Spleen (tissue), 11 donors: ENCODE measurements at regions not wholly inside any gene's neighbourhood (a gene's known extent, or its start where the extent isn't known, plus 50 kb on each side); places are given as distances from the start of the nearest gene placed in this dataset.

ENCODE experiments used
- DNase-seq: peaks from one replicate; pipeline ENCODE4 v3.0.0-alpha.2; 2020
- H3K27ac ChIP-seq, 8 donors: fragments of 200-600 bp; sonication (generic) in 7 of 8; 1 replicate in 4 of 8; 2 replicates in 4 of 8; pipeline versions ENCODE4 v1.5.0 to v1.8.0; 2016 to 2021; ENCODE audit warnings: inconsistent platforms in 4 of 8, mild to moderate bottlenecking in 4 of 8, moderate library complexity in 1 of 8
- H3K27me3 ChIP-seq, 7 donors: fragments of 200-600 bp; sonication (generic) in 6 of 7; replicated peaks in 1 of 7; 1 replicate in 4 of 7; 2 replicates in 3 of 7; pipeline versions ENCODE4 v1.5.0 to v1.8.0; 2016 to 2021; ENCODE audit warnings: inconsistent platforms in 3 of 7, mild to moderate bottlenecking in 1 of 7
- H3K36me3 ChIP-seq, 6 donors: fragments of 200-600 bp; sonication (generic) in 5 of 6; 1 replicate in 4 of 6; 2 replicates in 2 of 6; pipeline versions ENCODE4 v1.5.0 to v1.8.0; 2016 to 2021; ENCODE audit warnings: inconsistent platforms in 2 of 6
- H3K4me1 ChIP-seq, 6 donors: fragments of 200-600 bp; sonication (generic) in 5 of 6; 1 replicate in 3 of 6; 2 replicates in 3 of 6; pipeline versions ENCODE4 v1.5.0 to v1.8.0; 2016 to 2021; ENCODE audit warnings: inconsistent platforms in 3 of 6
- H3K4me3 ChIP-seq, 8 donors: fragments of 200-600 bp; sonication (generic) in 7 of 8; 1 replicate in 4 of 8; 2 replicates in 4 of 8; pipeline versions ENCODE4 v1.5.0 to v1.8.0; 2016 to 2021; ENCODE audit warnings: inconsistent platforms in 4 of 8, mild to moderate bottlenecking in 4 of 8, moderate library complexity in 2 of 8
- H3K9me3 ChIP-seq, 8 donors: fragments of 200-600 bp; sonication (generic) in 7 of 8; 1 replicate in 4 of 8; 2 replicates in 4 of 8; pipeline versions ENCODE4 v1.5.0 to v1.8.0; 2016 to 2021; ENCODE audit warnings: inconsistent platforms in 4 of 8
- CTCF ChIP-seq, 11 experiments: fragments of 200-600 bp in 7 of 11; fragments of 450-650 bp in 4 of 11; sonication (generic) in 4 of 11; IDR thresholded peaks in 8 of 11; conservative IDR thresholded peaks in 3 of 11; 1 replicate in 7 of 11; 2 replicates in 4 of 11; pipeline versions ENCODE4 v1.4.0 to v1.8.0; 2016 to 2021; ENCODE audit warnings: antibody characterized with exemption in 11 of 11, inconsistent platforms in 4 of 11, mild to moderate bottlenecking in 1 of 11
- POLR2A ChIP-seq, 3 donors: fragments of 450-650 bp; IDR thresholded peaks; one replicate each; pipeline ENCODE4 v1.5.1; 2017; ENCODE audit warnings: antibody characterized with exemption in 3 of 3, mild to moderate bottlenecking in 1 of 3
- POLR2AphosphoS5 ChIP-seq, 3 donors: sonication (generic); formaldehyde crosslinking; IDR thresholded peaks; one replicate each; pipeline ENCODE4 v1.5.1; 2017; ENCODE audit warnings: antibody characterized with exemption in 3 of 3
- WGBS, 5 donors: extraction: QIAGEN DNeasy Blood & Tissue Kit in 3 of 5; methylation state at CpG; one replicate each; pipeline versions ENCODE4 v1.1.5 to v1.1.7; 2013 to 2018; 5-methylcytosine and 5-hydroxymethylcytosine counted together
- intact Hi-C: fragments of 100-400 bp; cut with DNase I; formaldehyde crosslinking; loops from one replicate; pipeline ENCODE4 v1.15.0; 2023; ENCODE audit warnings: low total_unique reads
- donor health status: healthy with polysubstance abuse.
- donor health status: DM: no; HTN: no; CAD: no; lungs with moderate emphysema.
- donor health status: DM: no; HTN: no; CAD: no.
- donor health status: Bipolar disorder and iron deficiency.
- donor health status: healthy.
- donor health status: DM: no; HTN: no; CAD: no.
- donor health status: DM: yes; HTN: yes; CAD: no.

GRCh38 chr1:170800265-170800664 lies 135.1 kb upstream of the MROH9 start:
- no peak for DNase-seq
- TF ChIP-seq POLR2AphosphoS5 (IDR thresholded peaks at IDR 0.05): no peak
- TF ChIP-seq CTCF (IDR thresholded peaks at IDR 0.05 in 8 of 11, conservative IDR thresholded peaks at IDR 0.05 in 3 of 11): no peak
- no peak for TF ChIP-seq POLR2A (IDR thresholded peaks at IDR 0.05)
- Histone ChIP-seq H3K27ac (no peak overlapping the region), H3K36me3 (no peaks in the 10 kb centered on the region), H3K4me1 (no peaks in the 10 kb centered on the region), H3K9me3 (no peaks in the 10 kb centered on the region), H3K27me3 (peaks cover 0 to 5% (median 0%) of the 10 kb centered on the region in 7 donors), H3K4me3 (no peak overlapping the region)
- intact Hi-C loops: no loop called here

- 65 to 75% (median 66%) methylated on average over 6 of the region's 6 CpGs for WGBS, 5 donors
- intact Hi-C loops: no loop called here
- Histone ChIP-seq H3K36me3 (no peaks in the 10 kb centered on the region), H3K4me1 (no peaks in the 10 kb centered on the region), H3K9me3 (no peaks in the 10 kb centered on the region), H3K27me3 (peaks cover 0 to 5% (median 0%) of the 10 kb centered on the region in 7 donors), H3K4me3 (no peak overlapping the region), H3K27ac (no peak overlapping the region)
- TF ChIP-seq POLR2A (IDR thresholded peaks at IDR 0.05) (no peak), CTCF (IDR thresholded peaks at IDR 0.05 in 8 of 11, conservative IDR thresholded peaks at IDR 0.05 in 3 of 11) (no peak), POLR2AphosphoS5 (IDR thresholded peaks at IDR 0.05) (no peak)
- no peak for DNase-seq
Observed at GRCh38 chr1:170800812-170801211, 134.5 kb upstream of the MROH9 start.

GRCh38 chr1:170803711-170804110 lies 131.6 kb upstream of the MROH9 start:
- no peak for DNase-seq
- Histone ChIP-seq H3K27ac (no peak overlapping the region), H3K4me3 (no peak overlapping the region), H3K36me3 (no peaks in the 10 kb centered on the region), H3K9me3 (no peaks in the 10 kb centered on the region), H3K27me3 (peaks cover 0 to 5% (median 0%) of the 10 kb centered on the region in 7 donors), H3K4me1 (no peaks in the 10 kb centered on the region)
- TF ChIP-seq CTCF (IDR thresholded peaks at IDR 0.05 in 8 of 11, conservative IDR thresholded peaks at IDR 0.05 in 3 of 11) (no peak), POLR2A (IDR thresholded peaks at IDR 0.05) (no peak), POLR2AphosphoS5 (IDR thresholded peaks at IDR 0.05) (no peak)
- intact Hi-C loops: no loop called here
- WGBS, 5 donors: 77 to 97% (median 95%) methylated on average over 1 of the region's 1 CpG

GRCh38 chr1:170804419-170804818 lies 130.9 kb upstream of the MROH9 start:
- intact Hi-C loops: no loop called here
- Histone ChIP-seq H3K27ac (no peak overlapping the region), H3K9me3 (no peaks in the 10 kb centered on the region), H3K36me3 (no peaks in the 10 kb centered on the region), H3K27me3 (peaks cover 0 to 5% (median 0%) of the 10 kb centered on the region in 7 donors), H3K4me3 (no peak overlapping the region), H3K4me1 (no peaks in the 10 kb centered on the region)
- DNase-seq: no peak
- TF ChIP-seq POLR2A (IDR thresholded peaks at IDR 0.05) (no peak), POLR2AphosphoS5 (IDR thresholded peaks at IDR 0.05) (no peak), CTCF (IDR thresholded peaks at IDR 0.05 in 8 of 11, conservative IDR thresholded peaks at IDR 0.05 in 3 of 11) (no peak)
